Transverse colon (tissue), 3 donors: ENCODE measurements at regions not wholly inside any gene's neighbourhood (a gene's known extent, or its start where the extent isn't known, plus 50 kb on each side); places are given as distances from the start of the nearest gene placed in this dataset.

Source experiments
- CTCF ChIP-seq, 5 experiments: fragments of 200-600 bp in 3 of 5; fragments of 450-650 bp in 2 of 5; sonication (generic) in 3 of 5; IDR thresholded peaks; 1 replicate in 2 of 5; 2 replicates in 3 of 5; pipeline ENCODE4 v1.5.1; 2016 to 2017; ENCODE audit warnings: antibody characterized with exemption in 5 of 5, inconsistent platforms in 3 of 5, mild to moderate bottlenecking in 2 of 5, moderate library complexity in 1 of 5
- POLR2A ChIP-seq: fragments of 450-650 bp; IDR thresholded peaks from one replicate; pipeline ENCODE4 v1.6.1; 2016; ENCODE audit warnings: antibody characterized with exemption, mild to moderate bottlenecking, moderate library complexity

GRCh38 chr13:39930544-39931444 lies 275.3 kb downstream of the COG6 start:
- no peak for TF ChIP-seq CTCF (IDR thresholded peaks at IDR 0.05)
- TF ChIP-seq POLR2A: no peak
